Fibroblast of the conjunctiva (primary cell): ENCODE measurements at regions not wholly inside any gene's neighbourhood (a gene's known extent, or its start where the extent isn't known, plus 50 kb on each side); places are given as distances from the start of the nearest gene placed in this dataset.

Experiments
- DNase-seq: peaks from one replicate; pipeline ENCODE4 v3.0.0-alpha.2; 2010; ENCODE audit warnings: low read depth

DNA sequence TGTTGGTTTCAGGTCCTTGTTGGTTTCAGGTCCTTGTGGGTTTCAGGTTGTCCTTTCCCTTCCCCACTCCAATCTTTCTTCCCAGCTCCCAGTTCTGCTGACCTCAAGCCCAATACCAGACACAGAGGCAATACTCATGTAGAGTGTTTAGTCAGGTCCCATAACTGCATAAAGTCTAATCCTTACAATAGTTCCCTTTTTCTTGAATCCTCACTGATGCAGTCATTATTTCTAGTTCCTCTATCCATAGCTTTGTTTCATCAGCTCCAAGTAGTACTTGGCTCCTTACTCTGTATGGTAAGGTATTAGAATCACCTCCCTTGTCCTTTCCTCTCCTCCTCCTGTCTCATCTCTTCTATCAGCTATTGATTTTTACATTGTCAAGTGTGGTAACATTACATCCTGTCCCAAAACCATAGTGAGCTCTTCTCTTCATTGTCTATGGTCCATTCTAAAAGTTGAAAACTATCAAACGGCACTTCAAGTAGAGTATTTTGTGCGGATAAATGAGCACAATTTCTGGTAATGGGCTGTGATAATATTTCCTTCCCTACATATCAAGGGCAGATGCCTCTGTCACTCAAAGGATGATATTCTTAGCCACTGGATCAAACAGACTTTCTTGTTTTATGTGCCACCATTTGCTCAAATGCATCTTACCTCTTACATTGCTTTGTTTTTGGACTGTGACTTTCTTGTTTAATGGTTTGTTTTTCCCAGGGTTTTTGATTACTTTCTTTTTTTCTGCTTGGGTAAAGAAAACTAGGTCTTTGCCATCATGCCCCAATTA is 57.2 kb upstream of the JDP2 start:
- DNase-seq, result no peak

DNA sequence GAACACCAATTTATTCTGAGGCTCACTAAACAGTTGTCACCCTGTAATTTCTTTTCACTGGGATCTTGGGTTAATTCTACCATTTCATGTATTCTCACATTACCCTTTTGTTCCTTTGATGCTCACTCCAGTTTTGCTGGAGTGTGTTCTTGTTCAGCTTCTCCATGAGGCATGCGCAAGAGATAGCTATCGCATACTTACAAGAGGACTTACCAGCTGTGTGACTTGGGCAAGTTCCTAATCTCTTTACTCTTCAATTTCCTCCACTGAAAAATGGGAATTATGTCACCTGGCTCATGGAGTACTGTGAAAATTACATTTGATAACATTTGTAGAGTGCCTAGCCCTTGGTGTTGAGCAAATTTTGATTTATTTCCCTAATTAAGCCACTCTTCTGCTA is 56.5 kb upstream of the JDP2 start:
- DNase-seq, result no peak

DNA sequence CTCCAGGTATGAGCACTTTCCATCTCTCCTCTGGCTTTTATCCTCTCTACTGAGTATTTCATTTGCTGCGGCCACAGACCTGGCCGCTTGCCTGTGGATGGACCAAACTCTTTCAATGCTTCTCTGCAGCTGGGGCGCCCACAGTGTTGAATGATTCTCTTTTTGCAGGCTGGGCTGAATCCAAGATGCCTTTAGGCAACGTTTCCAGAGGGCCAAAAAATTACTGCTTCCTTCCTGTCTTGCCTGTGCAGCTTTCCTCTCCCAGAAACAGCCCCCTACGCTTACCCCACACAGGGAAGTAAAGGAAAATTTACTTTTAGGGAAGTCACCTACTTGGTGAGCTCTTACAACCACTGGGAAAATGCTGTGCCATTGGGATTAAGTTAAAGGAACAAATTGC is 55.6 kb upstream of the JDP2 start:
- DNase-seq, result no peak

DNA sequence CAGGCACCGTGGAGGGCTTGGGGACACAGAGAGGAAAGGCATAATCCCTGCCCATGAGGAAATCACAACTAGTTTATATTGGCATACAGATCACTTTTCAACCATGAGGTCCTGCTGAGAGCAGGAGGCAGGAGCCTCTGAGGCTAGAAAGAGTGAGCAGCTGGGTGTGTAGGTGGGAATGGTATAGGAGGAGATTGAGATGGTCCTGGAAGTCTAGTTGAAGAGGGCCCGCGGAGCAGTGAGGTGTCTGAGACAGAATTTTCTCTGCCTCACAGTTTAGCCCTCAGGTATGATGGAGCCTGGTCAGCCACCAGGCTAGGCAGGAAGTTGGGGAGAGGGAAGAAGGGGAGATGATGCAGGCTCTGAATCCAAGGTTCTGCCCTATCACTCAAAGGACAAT is 54.7 kb upstream of the JDP2 start:
- DNase-seq, result no peak

DNA sequence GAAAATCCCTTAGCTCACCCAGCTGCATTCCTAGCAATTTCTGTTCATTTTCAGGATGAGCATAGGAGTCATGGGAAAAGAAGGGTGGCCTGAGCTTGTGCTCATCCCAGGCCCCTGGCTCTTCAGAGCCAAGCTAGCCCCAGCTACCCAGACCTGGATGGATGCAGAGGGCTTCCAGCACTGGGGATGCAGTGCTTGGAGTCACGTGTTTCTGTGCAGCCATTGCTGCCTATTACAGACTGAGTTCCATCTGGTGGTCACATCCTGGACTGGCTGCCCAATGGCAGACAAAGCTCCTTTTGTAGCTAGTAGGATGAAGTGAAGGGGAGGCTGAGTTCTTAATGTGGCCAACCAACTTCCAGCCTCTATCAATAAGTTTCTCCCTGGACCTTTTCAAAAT is 54.2 kb upstream of the JDP2 start:
- no peak for DNase-seq

DNA sequence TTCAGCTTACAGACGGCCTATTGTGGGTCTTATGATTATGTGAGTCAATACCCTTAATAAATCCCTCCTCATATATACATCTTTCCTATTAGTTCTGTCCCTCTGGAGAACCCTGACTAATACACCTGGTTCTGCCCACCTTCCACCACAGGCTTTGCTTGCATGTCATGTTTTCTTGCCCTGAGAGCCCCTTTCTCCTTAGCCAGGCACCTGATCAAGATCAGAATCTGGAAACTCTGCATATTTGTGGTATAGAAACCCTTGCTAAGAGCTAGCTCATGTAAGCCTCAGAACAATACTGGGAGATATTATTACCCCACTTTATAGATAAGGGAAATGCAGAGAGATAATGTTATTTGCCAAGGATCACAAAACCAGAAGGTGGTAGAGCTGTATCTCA is 52.9 kb upstream of the JDP2 start:
- no peak for DNase-seq

DNA sequence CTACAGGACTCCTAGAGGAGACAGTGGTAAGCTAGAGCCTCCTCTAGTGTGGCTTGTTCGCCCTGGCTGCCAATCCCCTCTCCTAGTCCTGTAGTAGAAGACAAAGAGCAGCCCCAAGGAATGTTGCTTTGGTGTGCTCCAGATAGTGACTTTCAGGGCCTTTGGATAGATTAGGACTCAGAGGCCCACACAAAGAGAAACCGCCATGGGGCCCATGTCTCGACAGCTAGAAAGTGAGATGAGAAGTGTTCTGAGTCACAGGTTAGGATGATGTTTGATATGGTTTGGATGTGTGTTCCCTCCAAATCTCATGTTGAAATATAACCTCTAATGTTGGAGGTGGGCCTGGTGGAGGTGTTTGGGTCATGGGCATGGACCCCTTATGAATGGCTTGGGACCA is 51.8 kb upstream of the JDP2 start:
- DNase-seq, result no peak
